HCT116 (cell line): ENCODE measurements at regions not wholly inside any gene's neighbourhood (a gene's known extent, or its start where the extent isn't known, plus 50 kb on each side); places are given as distances from the start of the nearest gene placed in this dataset.

ENCODE experiments used
- ATAC-seq: fragments of 200-7000 bp; cut with Tn5 transposase; 2 replicates; pipeline ENCODE4 v1.9.1; 2020; ENCODE audit warnings: mild to moderate bottlenecking, moderate library complexity
- BruUV-seq: library from RNA; stranded (reverse); fragments of 400-500 nt; replicated peaks from 2 replicates; lab custom pipeline; 2021; lab: Mats Ljungman, UMichigan
- CTCF ChIA-PET: fragments of 300-600 bp; sonication (Branson Sonifier 250); formaldehyde crosslinking; loops from one replicate; lab custom pipeline; 2021; ENCODE audit warnings: antibody characterized with exemption; lab: Charles Lee
- POLR2A ChIA-PET: fragments of 300-600, 350-600 bp; sonication (Branson Sonifier 250); formaldehyde crosslinking; loops from one replicate; lab custom pipeline; 2021; ENCODE audit warnings: antibody characterized with exemption; lab: Charles Lee
- RAD21 ChIA-PET, 2 experiments: fragments of 300-600 bp; sonication (Branson Sonifier 250); formaldehyde crosslinking; loops; one replicate each; lab custom pipeline; 2023; ENCODE audit warnings: low total read pairs in 2 of 2; ENCODE audit not compliant: uncharacterized antibody in 2 of 2, unreplicated experiment in 2 of 2, low non-redundant PET in 1 of 2; lab: Charles Lee
- DNase-seq: peaks from one replicate; pipeline ENCODE4 v3.0.0-alpha.2; 2010; ENCODE audit warnings: low read depth, low spot score
- H2AFZ ChIP-seq: fragments of 200-600 bp; shearing (Covaris generic), sonication (generic); 2 replicates; pipeline ENCODE4 v1.6.1; 2017; ENCODE audit warnings: low read depth, mixed run types, mixed read lengths, antibody characterized with exemption, low read length; ENCODE audit not compliant: poor library complexity, severe bottlenecking
- H3K27ac ChIP-seq: 2 replicates; pipeline ENCODE4 v1.5.1; 2012; ENCODE audit warnings: low read depth, low read length
- H3K27me3 ChIP-seq: fragments of 200-600 bp; sonication (generic); 2 replicates; pipeline ENCODE4 v1.6.1; 2016; ENCODE audit warnings: mixed run types, low read length, mixed read lengths; ENCODE audit not compliant: insufficient read depth
- H3K36me3 ChIP-seq, 2 experiments: fragments of 200-500 bp in 1 of 2; fragments of 200-600 bp in 1 of 2; sonication (Bioruptor generic) in 1 of 2; sonication (generic) in 1 of 2; 2 replicates each; pipeline versions ENCODE4 v1.5.1 to v1.6.1; 2014 to 2016; ENCODE audit warnings: low read length in 2 of 2, inconsistent platforms in 1 of 2, mixed read lengths in 1 of 2, mixed run types in 1 of 2; ENCODE audit not compliant: insufficient read depth in 2 of 2, control insufficient read depth in 1 of 2
- H3K4me1 ChIP-seq, 2 experiments: fragments of 200-600 bp in 1 of 2; sonication (generic) in 1 of 2; 2 replicates each; pipeline versions ENCODE4 v1.5.1 to v1.6.1; 2012 to 2017; ENCODE audit warnings: low read length in 2 of 2, inconsistent platforms in 1 of 2, mild to moderate bottlenecking in 1 of 2, mixed read lengths in 1 of 2, mixed run types in 1 of 2, moderate library complexity in 1 of 2; ENCODE audit not compliant: insufficient read depth in 2 of 2, control insufficient read depth in 1 of 2
- H3K4me2 ChIP-seq: fragments of 200-600 bp; sonication (generic); 2 replicates; pipeline ENCODE4 v1.6.1; 2017; ENCODE audit warnings: mixed run types, low read length, mixed read lengths
- H3K4me3 ChIP-seq, 2 experiments: fragments of 200-600 bp in 1 of 2; sonication (generic) in 1 of 2; replicated peaks in 1 of 2; 2 replicates each; pipeline ENCODE4 v1.5.1; 2011 to 2016; ENCODE audit warnings: low read length in 2 of 2, control low read depth in 1 of 2, low read depth in 1 of 2, mild to moderate bottlenecking in 1 of 2, mixed read lengths in 1 of 2, mixed run types in 1 of 2
- H3K79me2 ChIP-seq: fragments of 200-600 bp; sonication (generic); 2 replicates; pipeline ENCODE4 v1.6.1; 2017; ENCODE audit warnings: mild to moderate bottlenecking, mixed run types, low read length, moderate library complexity, mixed read lengths; ENCODE audit not compliant: insufficient read depth
- H3K9ac ChIP-seq: fragments of 200-600 bp; sonication (generic); 2 replicates; pipeline ENCODE4 v1.6.1; 2016; ENCODE audit warnings: low read length, mixed read lengths
- H3K9me2 ChIP-seq: fragments of 200-600 bp; sonication (generic), shearing (Covaris generic); 2 replicates; pipeline ENCODE4 v1.6.1; 2017; ENCODE audit warnings: mixed run types, mild to moderate bottlenecking, moderate library complexity; ENCODE audit not compliant: insufficient read depth
- H3K9me3 ChIP-seq, 2 experiments: fragments of 200-500 bp in 1 of 2; fragments of 200-600 bp in 1 of 2; sonication (Bioruptor generic) in 1 of 2; sonication (generic) in 1 of 2; 2 replicates each; pipeline ENCODE4 v1.6.1; 2014 to 2017; ENCODE audit warnings: low read length in 2 of 2, mixed read lengths in 2 of 2, inconsistent platforms in 1 of 2, low read depth in 1 of 2, mild to moderate bottlenecking in 1 of 2, mixed run types in 1 of 2, moderate library complexity in 1 of 2; ENCODE audit not compliant: control insufficient read depth in 1 of 2, insufficient read depth in 1 of 2
- H4K20me1 ChIP-seq: fragments of 200-600 bp; sonication (generic), shearing (Covaris generic); 2 replicates; pipeline ENCODE4 v1.6.1; 2017; ENCODE audit warnings: mixed run types, mild to moderate bottlenecking, moderate library complexity; ENCODE audit not compliant: insufficient read depth
- EGR1 ChIP-seq: IDR thresholded peaks from 2 replicates; pipeline ENCODE4 v1.6.1; 2012; ENCODE audit warnings: low read depth
- ELF1 ChIP-seq: IDR thresholded peaks from 2 replicates; pipeline ENCODE4 v1.6.1; 2012; ENCODE audit warnings: low read depth, borderline replicate concordance
- EZH2 ChIP-seq: fragments of 200-600 bp; sonication (generic); IDR thresholded peaks from 2 replicates; pipeline ENCODE4 v1.6.1; 2017; ENCODE audit warnings: antibody characterized with exemption, mixed run types
- EZH2phosphoT487 ChIP-seq: fragments of 200-600 bp; IDR thresholded peaks from 2 replicates; pipeline ENCODE4 v1.6.1; 2018; ENCODE audit warnings: antibody characterized with exemption, borderline replicate concordance
- FOSL1 ChIP-seq: IDR thresholded peaks from 2 replicates; pipeline ENCODE4 v1.6.1; 2012; ENCODE audit warnings: low read depth
- RAD21 ChIP-seq: IDR thresholded peaks from 2 replicates; pipeline ENCODE4 v1.6.1; 2012; ENCODE audit warnings: low read depth, mild to moderate bottlenecking
- SIN3A ChIP-seq: IDR thresholded peaks from 2 replicates; pipeline ENCODE4 v1.6.1; 2012; ENCODE audit warnings: low read depth
- SP1 ChIP-seq: IDR thresholded peaks from 2 replicates; pipeline ENCODE4 v1.6.1; 2012; ENCODE audit warnings: low read depth
- SRF ChIP-seq: IDR thresholded peaks from 2 replicates; pipeline ENCODE4 v1.6.1; 2012; ENCODE audit warnings: low read depth
- ZFX ChIP-seq: fragments of 450-650 bp; IDR thresholded peaks from 2 replicates; pipeline ENCODE4 v1.6.1; 2017
- ZNF274 ChIP-seq: fragments of 200-500 bp; sonication (Bioruptor generic); IDR thresholded peaks from 2 replicates; pipeline ENCODE4 v1.6.1; 2014; ENCODE audit warnings: mild to moderate bottlenecking, low read depth, low read length, inconsistent platforms
- intact Hi-C: fragments of 100-400 bp; cut with micrococcal nuclease; formaldehyde crosslinking; loops from 2 replicates; pipeline ENCODE4 v1.10.0; 2022
- TF ChIP-seq, protein P1 (sequence below): IDR thresholded peaks from 2 replicates; pipeline ENCODE4 v1.6.1; 2012
- TF ChIP-seq, protein P2 (sequence below): IDR thresholded peaks from 2 replicates; pipeline ENCODE4 v1.6.1; 2012; ENCODE audit warnings: low read depth
- TF ChIP-seq, protein P3 (sequence below): IDR thresholded peaks from 2 replicates; pipeline ENCODE4 v1.6.1; 2011; ENCODE audit warnings: mild to moderate bottlenecking, low read length, moderate library complexity; ENCODE audit not compliant: insufficient replicate concordance; ENCODE audit errors: extremely low read depth
- TF ChIP-seq, protein P4 (sequence below), 3 experiments: fragments of 200-600 bp in 1 of 3; sonication (generic) in 1 of 3; IDR thresholded peaks in 2 of 3; conservative IDR thresholded peaks in 1 of 3; 2 replicates each; pipeline ENCODE4 v1.5.1; 2012 to 2017; ENCODE audit warnings: low read depth in 2 of 3, low read length in 2 of 3, antibody characterized with exemption in 1 of 3, borderline replicate concordance in 1 of 3, control low read depth in 1 of 3, mild to moderate bottlenecking in 1 of 3, mixed read lengths in 1 of 3, mixed run types in 1 of 3, moderate library complexity in 1 of 3; ENCODE audit not compliant: insufficient read depth in 1 of 3

DNA sequence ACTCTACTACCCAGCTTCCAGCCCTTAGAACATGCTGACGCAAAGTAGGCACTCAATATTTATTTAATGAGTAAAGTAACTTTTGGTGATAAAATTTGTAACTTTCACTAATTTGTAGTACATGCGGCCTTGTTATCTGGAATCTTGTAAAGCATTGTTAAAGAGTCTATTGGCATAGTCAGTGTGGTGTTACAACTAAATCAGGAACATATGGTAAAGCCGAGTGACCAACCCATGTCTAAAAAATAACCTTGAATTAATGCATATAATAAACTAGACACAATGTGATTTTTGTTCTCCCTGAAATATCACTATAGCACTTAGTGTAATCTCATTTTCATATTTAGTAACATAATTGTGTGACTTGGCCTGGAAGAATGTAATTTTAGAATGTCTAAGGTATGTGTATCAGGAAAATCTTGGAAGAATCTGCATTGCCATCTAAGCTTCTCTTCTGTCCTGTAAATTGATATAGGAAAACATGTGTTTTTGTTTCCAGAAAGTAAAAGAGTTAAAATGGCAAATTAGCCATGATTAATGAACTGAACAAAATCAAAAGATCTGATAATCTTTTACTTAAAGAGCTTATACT, 256.7 kb upstream of the GNAI1 start:
- Histone ChIP-seq H3K9me2 (no peaks in the 10 kb centered on the region), H3K9ac (no peak overlapping the region), H3K36me3 (no peaks in the 10 kb centered on the region), H3K27ac (no peak overlapping the region), H4K20me1 (no peaks in the 10 kb centered on the region), H3K4me1 (no peaks in the 10 kb centered on the region), H3K4me3 (no peak overlapping the region), H2AFZ (no peak overlapping the region), H3K79me2 (no peaks in the 10 kb centered on the region), H3K9me3 (no peaks in the 10 kb centered on the region), H3K4me2 (no peak overlapping the region), H3K27me3 (no peaks in the 10 kb centered on the region)
- no peak for DNase-seq
- CTCF ChIA-PET, result no interaction called here
- no TSS peak for BruUV-seq
- no peak for ATAC-seq
- RAD21 ChIA-PET, result no interaction called here
- POLR2A ChIA-PET, result no interaction called here
- TF ChIP-seq SP1 (no peak), RAD21 (no peak), SRF (no peak), EZH2phosphoT487 (no peak), ELF1 (no peak), EGR1 (no peak), ZNF274 (no peak), EZH2 (no peak), SIN3A (no peak), ZFX (no peak), FOSL1 (no peak)
- TF ChIP-seq, protein P1, sequence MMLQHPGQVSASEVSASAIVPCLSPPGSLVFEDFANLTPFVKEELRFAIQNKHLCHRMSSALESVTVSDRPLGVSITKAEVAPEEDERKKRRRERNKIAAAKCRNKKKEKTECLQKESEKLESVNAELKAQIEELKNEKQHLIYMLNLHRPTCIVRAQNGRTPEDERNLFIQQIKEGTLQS, result no peak
- TF ChIP-seq, protein P2, sequence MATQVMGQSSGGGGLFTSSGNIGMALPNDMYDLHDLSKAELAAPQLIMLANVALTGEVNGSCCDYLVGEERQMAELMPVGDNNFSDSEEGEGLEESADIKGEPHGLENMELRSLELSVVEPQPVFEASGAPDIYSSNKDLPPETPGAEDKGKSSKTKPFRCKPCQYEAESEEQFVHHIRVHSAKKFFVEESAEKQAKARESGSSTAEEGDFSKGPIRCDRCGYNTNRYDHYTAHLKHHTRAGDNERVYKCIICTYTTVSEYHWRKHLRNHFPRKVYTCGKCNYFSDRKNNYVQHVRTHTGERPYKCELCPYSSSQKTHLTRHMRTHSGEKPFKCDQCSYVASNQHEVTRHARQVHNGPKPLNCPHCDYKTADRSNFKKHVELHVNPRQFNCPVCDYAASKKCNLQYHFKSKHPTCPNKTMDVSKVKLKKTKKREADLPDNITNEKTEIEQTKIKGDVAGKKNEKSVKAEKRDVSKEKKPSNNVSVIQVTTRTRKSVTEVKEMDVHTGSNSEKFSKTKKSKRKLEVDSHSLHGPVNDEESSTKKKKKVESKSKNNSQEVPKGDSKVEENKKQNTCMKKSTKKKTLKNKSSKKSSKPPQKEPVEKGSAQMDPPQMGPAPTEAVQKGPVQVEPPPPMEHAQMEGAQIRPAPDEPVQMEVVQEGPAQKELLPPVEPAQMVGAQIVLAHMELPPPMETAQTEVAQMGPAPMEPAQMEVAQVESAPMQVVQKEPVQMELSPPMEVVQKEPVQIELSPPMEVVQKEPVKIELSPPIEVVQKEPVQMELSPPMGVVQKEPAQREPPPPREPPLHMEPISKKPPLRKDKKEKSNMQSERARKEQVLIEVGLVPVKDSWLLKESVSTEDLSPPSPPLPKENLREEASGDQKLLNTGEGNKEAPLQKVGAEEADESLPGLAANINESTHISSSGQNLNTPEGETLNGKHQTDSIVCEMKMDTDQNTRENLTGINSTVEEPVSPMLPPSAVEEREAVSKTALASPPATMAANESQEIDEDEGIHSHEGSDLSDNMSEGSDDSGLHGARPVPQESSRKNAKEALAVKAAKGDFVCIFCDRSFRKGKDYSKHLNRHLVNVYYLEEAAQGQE, result no peak
- TF ChIP-seq, protein P3, sequence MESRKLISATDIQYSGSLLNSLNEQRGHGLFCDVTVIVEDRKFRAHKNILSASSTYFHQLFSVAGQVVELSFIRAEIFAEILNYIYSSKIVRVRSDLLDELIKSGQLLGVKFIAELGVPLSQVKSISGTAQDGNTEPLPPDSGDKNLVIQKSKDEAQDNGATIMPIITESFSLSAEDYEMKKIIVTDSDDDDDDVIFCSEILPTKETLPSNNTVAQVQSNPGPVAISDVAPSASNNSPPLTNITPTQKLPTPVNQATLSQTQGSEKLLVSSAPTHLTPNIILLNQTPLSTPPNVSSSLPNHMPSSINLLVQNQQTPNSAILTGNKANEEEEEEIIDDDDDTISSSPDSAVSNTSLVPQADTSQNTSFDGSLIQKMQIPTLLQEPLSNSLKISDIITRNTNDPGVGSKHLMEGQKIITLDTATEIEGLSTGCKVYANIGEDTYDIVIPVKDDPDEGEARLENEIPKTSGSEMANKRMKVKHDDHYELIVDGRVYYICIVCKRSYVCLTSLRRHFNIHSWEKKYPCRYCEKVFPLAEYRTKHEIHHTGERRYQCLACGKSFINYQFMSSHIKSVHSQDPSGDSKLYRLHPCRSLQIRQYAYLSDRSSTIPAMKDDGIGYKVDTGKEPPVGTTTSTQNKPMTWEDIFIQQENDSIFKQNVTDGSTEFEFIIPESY, result no peak
- TF ChIP-seq, protein P4, sequence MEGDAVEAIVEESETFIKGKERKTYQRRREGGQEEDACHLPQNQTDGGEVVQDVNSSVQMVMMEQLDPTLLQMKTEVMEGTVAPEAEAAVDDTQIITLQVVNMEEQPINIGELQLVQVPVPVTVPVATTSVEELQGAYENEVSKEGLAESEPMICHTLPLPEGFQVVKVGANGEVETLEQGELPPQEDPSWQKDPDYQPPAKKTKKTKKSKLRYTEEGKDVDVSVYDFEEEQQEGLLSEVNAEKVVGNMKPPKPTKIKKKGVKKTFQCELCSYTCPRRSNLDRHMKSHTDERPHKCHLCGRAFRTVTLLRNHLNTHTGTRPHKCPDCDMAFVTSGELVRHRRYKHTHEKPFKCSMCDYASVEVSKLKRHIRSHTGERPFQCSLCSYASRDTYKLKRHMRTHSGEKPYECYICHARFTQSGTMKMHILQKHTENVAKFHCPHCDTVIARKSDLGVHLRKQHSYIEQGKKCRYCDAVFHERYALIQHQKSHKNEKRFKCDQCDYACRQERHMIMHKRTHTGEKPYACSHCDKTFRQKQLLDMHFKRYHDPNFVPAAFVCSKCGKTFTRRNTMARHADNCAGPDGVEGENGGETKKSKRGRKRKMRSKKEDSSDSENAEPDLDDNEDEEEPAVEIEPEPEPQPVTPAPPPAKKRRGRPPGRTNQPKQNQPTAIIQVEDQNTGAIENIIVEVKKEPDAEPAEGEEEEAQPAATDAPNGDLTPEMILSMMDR (IDR thresholded peaks at IDR 0.05 in 2 of 3, conservative IDR thresholded peaks at IDR 0.05 in 1 of 3; ENCODE audit: borderline replicate concordance in 1 of 3, insufficient read depth in 1 of 3, low read depth in 2 of 3, low read length in 2 of 3), result no peak
- intact Hi-C loops, result no loop called here
